K562 (cell line): ENCODE measurements at regions not wholly inside any gene's neighbourhood (a gene's known extent, or its start where the extent isn't known, plus 50 kb on each side); places are given as distances from the start of the nearest gene placed in this dataset.

ENCODE experiments used
- ATF7 ChIP-seq: fragments of 450-650 bp; IDR thresholded peaks from 2 replicates; pipeline ENCODE4 v1.7.1; 2014; ENCODE audit warnings: mild to moderate bottlenecking, moderate library complexity
- CBX5 ChIP-seq: IDR thresholded peaks from 2 replicates; pipeline ENCODE4 v1.6.1; 2014; ENCODE audit warnings: low read depth, borderline replicate concordance
- CBX8 ChIP-seq: fragments of 200-600 bp; sonication (generic); IDR thresholded peaks from 2 replicates; pipeline ENCODE4 v1.6.1; 2012; ENCODE audit warnings: borderline replicate concordance, mixed run types, low read depth, mild to moderate bottlenecking, moderate library complexity, mixed read lengths, low read length, control low read depth, inconsistent platforms; ENCODE audit not compliant: poor library complexity, severe bottlenecking; ENCODE audit errors: extremely low read depth
- GATA2 ChIP-seq: sonication (generic); formaldehyde crosslinking; IDR thresholded peaks from 2 replicates; pipeline ENCODE4 v1.4.0; 2020; ENCODE audit warnings: mild to moderate bottlenecking, missing genetic modification reagents
- POLR2AphosphoS2 ChIP-seq: IDR thresholded peaks from 2 replicates; pipeline ENCODE4 v1.6.1; 2012; ENCODE audit warnings: low read length, improper control_type of control experiment
- RAD21 ChIP-seq, 2 experiments: fragments of 250-450 bp in 1 of 2; fragments of 450-650 bp in 1 of 2; sonication (Bioruptor Pico) in 1 of 2; formaldehyde crosslinking in 1 of 2; IDR thresholded peaks in 1 of 2; conservative IDR thresholded peaks in 1 of 2; 2 replicates each; pipeline versions ENCODE4 v1.4.0 to v1.8.0; 2020 to 2022; ENCODE audit warnings: mild to moderate bottlenecking in 2 of 2, moderate library complexity in 1 of 2
- SMARCB1 ChIP-seq: IDR thresholded peaks from 2 replicates; pipeline ENCODE4 v1.6.1; 2011; ENCODE audit warnings: improper control_type of control experiment, low read depth; ENCODE audit not compliant: insufficient read length
- SNRNP70 ChIP-seq: fragments of 200-400 bp; formaldehyde crosslinking; optimal IDR thresholded peaks from 2 replicates; pipeline ENCODE3; 2017; ENCODE audit warnings: low read depth, low read length
- SRSF9 ChIP-seq: fragments of 200-400 bp; formaldehyde crosslinking; IDR thresholded peaks from 2 replicates; pipeline ENCODE4 v1.6.1; 2017; ENCODE audit warnings: low read depth, low read length, borderline replicate concordance
- ZNF24 ChIP-seq: fragments of 450-650 bp; IDR thresholded peaks from 2 replicates; pipeline ENCODE4 v1.6.1; 2016
- TF ChIP-seq, protein P1 (sequence below), 3 experiments: IDR thresholded peaks in 2 of 3; conservative IDR thresholded peaks in 1 of 3; 2 replicates each; pipeline ENCODE4 v1.5.1; 2011 to 2012; ENCODE audit warnings: low read length in 3 of 3, mild to moderate bottlenecking in 3 of 3, control low read depth in 2 of 3, improper control_type of control experiment in 1 of 3, inconsistent platforms in 1 of 3, low read depth in 1 of 3, mixed read lengths in 1 of 3, moderate library complexity in 1 of 3; ENCODE audit not compliant: insufficient read depth in 2 of 3
- TF ChIP-seq, protein P2 (sequence below): sonication (generic); formaldehyde crosslinking; IDR thresholded peaks from 2 replicates; pipeline ENCODE4 v1.8.1; 2022; ENCODE audit warnings: missing genetic modification reagents

DNA sequence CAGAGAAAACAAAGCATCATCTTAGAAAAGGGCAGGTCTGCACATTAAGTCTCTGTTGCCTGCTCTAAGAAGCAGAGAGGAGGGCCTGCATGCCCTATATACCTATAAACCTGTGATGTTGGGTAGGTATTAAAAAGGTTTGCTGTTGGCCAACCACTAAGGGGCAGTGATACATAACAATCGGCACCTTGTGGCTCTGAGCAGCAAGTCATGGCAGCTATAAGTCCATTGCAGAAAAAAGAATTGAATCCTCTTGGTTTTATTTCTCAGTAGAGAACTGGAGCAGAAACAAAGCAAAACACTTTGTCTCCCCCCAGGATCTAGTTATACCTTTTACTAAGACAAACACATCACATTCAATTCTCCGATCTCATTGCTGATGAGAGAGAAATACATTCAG lies 1364.4 kb downstream of the STIM2 start:
- TF ChIP-seq GATA2 (CRISPR knock-in tag) (no peak), SNRNP70 (no peak), ATF7 (no peak), RAD21 (CRISPR knock-in tag; conservative IDR thresholded peaks at IDR 0.05 in 1 of 2, IDR thresholded peaks at IDR 0.05 in 1 of 2) (no peak), SRSF9 (no peak), ZNF24 (no peak), SMARCB1 (no peak), CBX8 (no peak), POLR2AphosphoS2 (no peak), CBX5 (no peak)
- TF ChIP-seq, protein P1, sequence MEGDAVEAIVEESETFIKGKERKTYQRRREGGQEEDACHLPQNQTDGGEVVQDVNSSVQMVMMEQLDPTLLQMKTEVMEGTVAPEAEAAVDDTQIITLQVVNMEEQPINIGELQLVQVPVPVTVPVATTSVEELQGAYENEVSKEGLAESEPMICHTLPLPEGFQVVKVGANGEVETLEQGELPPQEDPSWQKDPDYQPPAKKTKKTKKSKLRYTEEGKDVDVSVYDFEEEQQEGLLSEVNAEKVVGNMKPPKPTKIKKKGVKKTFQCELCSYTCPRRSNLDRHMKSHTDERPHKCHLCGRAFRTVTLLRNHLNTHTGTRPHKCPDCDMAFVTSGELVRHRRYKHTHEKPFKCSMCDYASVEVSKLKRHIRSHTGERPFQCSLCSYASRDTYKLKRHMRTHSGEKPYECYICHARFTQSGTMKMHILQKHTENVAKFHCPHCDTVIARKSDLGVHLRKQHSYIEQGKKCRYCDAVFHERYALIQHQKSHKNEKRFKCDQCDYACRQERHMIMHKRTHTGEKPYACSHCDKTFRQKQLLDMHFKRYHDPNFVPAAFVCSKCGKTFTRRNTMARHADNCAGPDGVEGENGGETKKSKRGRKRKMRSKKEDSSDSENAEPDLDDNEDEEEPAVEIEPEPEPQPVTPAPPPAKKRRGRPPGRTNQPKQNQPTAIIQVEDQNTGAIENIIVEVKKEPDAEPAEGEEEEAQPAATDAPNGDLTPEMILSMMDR (IDR thresholded peaks at IDR 0.05 in 2 of 3, conservative IDR thresholded peaks at IDR 0.05 in 1 of 3; ENCODE audit: insufficient read depth in 2 of 3, low read depth in 1 of 3, low read length in 3 of 3), result no peak
- TF ChIP-seq, protein P2, sequence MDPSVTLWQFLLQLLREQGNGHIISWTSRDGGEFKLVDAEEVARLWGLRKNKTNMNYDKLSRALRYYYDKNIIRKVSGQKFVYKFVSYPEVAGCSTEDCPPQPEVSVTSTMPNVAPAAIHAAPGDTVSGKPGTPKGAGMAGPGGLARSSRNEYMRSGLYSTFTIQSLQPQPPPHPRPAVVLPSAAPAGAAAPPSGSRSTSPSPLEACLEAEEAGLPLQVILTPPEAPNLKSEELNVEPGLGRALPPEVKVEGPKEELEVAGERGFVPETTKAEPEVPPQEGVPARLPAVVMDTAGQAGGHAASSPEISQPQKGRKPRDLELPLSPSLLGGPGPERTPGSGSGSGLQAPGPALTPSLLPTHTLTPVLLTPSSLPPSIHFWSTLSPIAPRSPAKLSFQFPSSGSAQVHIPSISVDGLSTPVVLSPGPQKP, result no peak
